ENCODE measurements at regions not wholly inside any gene's neighbourhood (a gene's known extent, or its start where the extent isn't known, plus 50 kb on each side); places are given as distances from the start of the nearest gene placed in this dataset.
"Not testable (repeated sequence)": the region's sequence is repeated elsewhere in the genome, so short reads cannot be mapped to it uniquely, and the experiment has no call there.

DNA sequence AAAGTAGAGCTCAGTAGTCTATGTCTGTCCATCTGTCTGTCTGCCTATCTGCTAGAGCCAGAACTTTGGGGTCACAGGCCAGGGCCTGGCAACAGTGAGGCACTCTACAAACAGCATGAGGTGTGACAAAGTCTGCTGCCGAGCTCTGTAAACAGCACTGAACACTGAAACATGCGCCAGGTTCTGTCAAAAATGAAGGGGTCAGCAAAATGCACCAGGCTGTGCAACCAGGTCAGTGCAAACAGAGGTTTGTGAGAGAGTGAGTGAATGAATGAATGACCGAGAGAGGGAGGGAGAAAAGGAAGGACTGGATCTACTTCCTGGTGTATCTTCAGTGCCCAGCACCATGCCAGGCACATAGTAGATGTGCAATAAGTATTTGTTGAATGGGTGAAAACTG lies 1957.8 kb downstream of the FOXD4L5 start:
- not testable (repeated sequence) for H3K4me2 ChIP-seq (ENCODE audit: low read length); H3K4me3 ChIP-seq (ENCODE audit: low read length); H3K36me3 ChIP-seq (ENCODE audit: insufficient read depth, low read length); H3K9me3 ChIP-seq (ENCODE audit: low read length); H3K79me2 ChIP-seq (replicated peaks; ENCODE audit: insufficient read depth, low read length); H3K27ac ChIP-seq (ENCODE audit: low read length); H3K27me3 ChIP-seq (ENCODE audit: insufficient read depth, low read depth, low read length); H4K20me1 ChIP-seq (ENCODE audit: insufficient read depth); H2AFZ ChIP-seq (ENCODE audit: low read depth, low read length); H3K9me2 ChIP-seq (ENCODE audit: insufficient read depth, low read length); H3K9ac ChIP-seq (ENCODE audit: low read length); H3F3A ChIP-seq (ENCODE audit: insufficient read depth, low read length, poor library complexity, severe bottlenecking)

DNA sequence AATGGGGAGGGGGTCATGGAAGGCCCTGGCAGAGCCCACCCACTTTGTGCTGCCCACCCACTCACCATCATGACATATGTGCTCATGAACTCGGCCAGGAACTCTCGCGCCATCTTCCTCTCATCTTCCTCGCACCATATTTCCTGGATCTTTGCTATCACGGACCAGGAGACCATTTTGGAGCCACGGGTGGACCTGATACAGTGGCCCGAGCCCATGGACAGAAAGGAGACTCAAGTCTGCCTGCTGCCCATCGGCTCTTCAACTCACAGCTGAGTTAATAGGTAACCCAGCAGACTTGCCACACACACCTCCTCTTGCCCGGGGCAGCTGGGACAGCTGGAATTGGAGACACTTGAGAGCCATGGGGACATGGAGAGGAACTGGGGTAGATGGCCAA lies 1958.3 kb downstream of the FOXD4L5 start:
- H3K9me3 ChIP-seq (ENCODE audit: low read length); H4K20me1 ChIP-seq (ENCODE audit: insufficient read depth); H3K27me3 ChIP-seq (ENCODE audit: insufficient read depth, low read depth, low read length); H3F3A ChIP-seq (ENCODE audit: insufficient read depth, low read length, poor library complexity, severe bottlenecking); H3K36me3 ChIP-seq (ENCODE audit: insufficient read depth, low read length); H3K9me2 ChIP-seq (ENCODE audit: insufficient read depth, low read length); H3K4me2 ChIP-seq (ENCODE audit: low read length); H3K4me3 ChIP-seq (ENCODE audit: low read length); H3K9ac ChIP-seq (ENCODE audit: low read length); H3K79me2 ChIP-seq (replicated peaks; ENCODE audit: insufficient read depth, low read length); H3K27ac ChIP-seq (ENCODE audit: low read length); H2AFZ ChIP-seq (ENCODE audit: low read depth, low read length): not testable (repeated sequence)

DNA sequence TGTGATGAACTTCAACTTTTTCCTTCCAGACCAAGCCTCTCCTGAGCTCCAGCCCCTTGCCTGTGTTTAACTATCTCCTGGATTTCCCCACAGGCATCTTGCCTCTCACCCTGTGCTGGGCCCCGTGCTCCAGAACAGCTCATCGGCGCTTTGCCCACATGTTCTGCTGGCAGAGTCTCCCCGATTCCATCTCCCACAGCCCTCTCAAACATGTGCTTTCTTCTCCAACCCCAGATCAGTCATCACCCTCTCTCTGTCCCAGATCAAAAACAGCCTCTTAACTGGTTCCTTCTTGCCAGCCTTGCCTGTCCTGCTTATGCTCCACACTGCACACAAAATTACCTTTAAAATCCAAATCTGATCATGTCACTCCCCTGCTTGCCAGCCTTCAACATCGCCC lies 1959.3 kb downstream of the FOXD4L5 start:
- not testable (repeated sequence) for H3K27me3 ChIP-seq (ENCODE audit: insufficient read depth, low read depth, low read length); H3K27ac ChIP-seq (ENCODE audit: low read length); H3F3A ChIP-seq (ENCODE audit: insufficient read depth, low read length, poor library complexity, severe bottlenecking); H2AFZ ChIP-seq (ENCODE audit: low read depth, low read length); H3K36me3 ChIP-seq (ENCODE audit: insufficient read depth, low read length); H3K4me3 ChIP-seq (ENCODE audit: low read length); H3K9ac ChIP-seq (ENCODE audit: low read length); H3K9me3 ChIP-seq (ENCODE audit: low read length); H3K79me2 ChIP-seq (replicated peaks; ENCODE audit: insufficient read depth, low read length); H4K20me1 ChIP-seq (ENCODE audit: insufficient read depth); H3K4me2 ChIP-seq (ENCODE audit: low read length); H3K9me2 ChIP-seq (ENCODE audit: insufficient read depth, low read length)

- H3K9me3 ChIP-seq (ENCODE audit: low read length); H3K27me3 ChIP-seq (ENCODE audit: insufficient read depth, low read depth, low read length); H3F3A ChIP-seq (ENCODE audit: insufficient read depth, low read length, poor library complexity, severe bottlenecking); H2AFZ ChIP-seq (ENCODE audit: low read depth, low read length); H3K4me2 ChIP-seq (ENCODE audit: low read length); H3K9me2 ChIP-seq (ENCODE audit: insufficient read depth, low read length); H3K4me3 ChIP-seq (ENCODE audit: low read length); H3K9ac ChIP-seq (ENCODE audit: low read length); H3K36me3 ChIP-seq (ENCODE audit: insufficient read depth, low read length); H3K79me2 ChIP-seq (replicated peaks; ENCODE audit: insufficient read depth, low read length); H4K20me1 ChIP-seq (ENCODE audit: insufficient read depth); H3K27ac ChIP-seq (ENCODE audit: low read length): not testable (repeated sequence)
Observed at GRCh38 chr9:63318093-63318492, 1966.9 kb downstream of the FOXD4L5 start.

DNA sequence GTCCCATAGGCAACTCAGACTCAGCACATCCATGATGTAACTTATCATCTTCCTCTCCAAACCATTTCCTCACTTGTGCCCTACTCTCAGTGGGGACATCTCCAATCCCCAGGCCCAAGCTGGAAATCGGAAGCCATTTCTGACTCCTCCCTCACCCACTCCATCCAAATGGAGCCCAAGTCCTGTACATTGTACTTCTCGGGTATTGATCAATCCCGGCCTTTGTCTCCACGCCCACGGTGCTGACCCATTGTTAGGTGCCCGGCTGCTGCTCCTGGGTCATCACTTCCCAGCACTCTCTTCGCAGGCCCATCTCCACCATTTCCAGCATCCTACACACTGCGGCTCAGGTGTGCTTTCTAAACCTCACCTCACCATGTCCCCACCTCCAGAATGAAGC lies 1969.6 kb downstream of the FOXD4L5 start:
- not testable (repeated sequence) for H3K9me3 ChIP-seq (ENCODE audit: low read length); H3K9ac ChIP-seq (ENCODE audit: low read length); H3K4me2 ChIP-seq (ENCODE audit: low read length); H3F3A ChIP-seq (ENCODE audit: insufficient read depth, low read length, poor library complexity, severe bottlenecking); H3K79me2 ChIP-seq (replicated peaks; ENCODE audit: insufficient read depth, low read length); H3K9me2 ChIP-seq (ENCODE audit: insufficient read depth, low read length); H4K20me1 ChIP-seq (ENCODE audit: insufficient read depth); H3K27ac ChIP-seq (ENCODE audit: low read length); H3K36me3 ChIP-seq (ENCODE audit: insufficient read depth, low read length); H3K4me3 ChIP-seq (ENCODE audit: low read length); H2AFZ ChIP-seq (ENCODE audit: low read depth, low read length); H3K27me3 ChIP-seq (ENCODE audit: insufficient read depth, low read depth, low read length)

- not testable (repeated sequence) for H3K36me3 ChIP-seq (ENCODE audit: insufficient read depth, low read length); H3K9ac ChIP-seq (ENCODE audit: low read length); H2AFZ ChIP-seq (ENCODE audit: low read depth, low read length); H4K20me1 ChIP-seq (ENCODE audit: insufficient read depth); H3K4me2 ChIP-seq (ENCODE audit: low read length); H3K9me2 ChIP-seq (ENCODE audit: insufficient read depth, low read length); H3K27me3 ChIP-seq (ENCODE audit: insufficient read depth, low read depth, low read length); H3K27ac ChIP-seq (ENCODE audit: low read length); H3K79me2 ChIP-seq (replicated peaks; ENCODE audit: insufficient read depth, low read length); H3F3A ChIP-seq (ENCODE audit: insufficient read depth, low read length, poor library complexity, severe bottlenecking); H3K9me3 ChIP-seq (ENCODE audit: low read length); H3K4me3 ChIP-seq (ENCODE audit: low read length)
Observed at GRCh38 chr9:63296848-63297247, 1988.2 kb downstream of the FOXD4L5 start.

DNA sequence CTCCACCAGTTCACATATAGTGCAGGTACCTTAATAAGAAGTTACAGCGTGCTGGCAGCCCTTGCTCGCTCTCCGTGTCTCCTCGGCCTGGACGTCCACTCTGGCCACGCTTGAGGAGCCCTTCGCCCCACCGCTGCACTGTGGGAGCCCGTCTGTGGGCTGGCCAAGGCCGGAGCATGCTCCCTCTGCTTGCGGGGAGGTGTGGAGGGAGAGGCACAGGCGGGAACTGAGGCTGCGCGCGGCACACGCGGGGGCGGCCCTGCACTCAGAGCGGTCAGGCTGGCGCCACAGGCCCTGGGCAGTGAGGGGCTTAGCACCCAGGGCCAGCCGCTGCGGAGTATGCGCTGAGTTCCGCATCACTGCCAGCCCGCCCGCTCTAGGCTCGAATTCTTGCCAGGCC lies 1988.6 kb downstream of the FOXD4L5 start:
- not testable (repeated sequence) for H3K9me2 ChIP-seq (ENCODE audit: insufficient read depth, low read length); H2AFZ ChIP-seq (ENCODE audit: low read depth, low read length); H3K27me3 ChIP-seq (ENCODE audit: insufficient read depth, low read depth, low read length); H3K4me2 ChIP-seq (ENCODE audit: low read length); H3K36me3 ChIP-seq (ENCODE audit: insufficient read depth, low read length); H3K9ac ChIP-seq (ENCODE audit: low read length); H3K4me3 ChIP-seq (ENCODE audit: low read length); H3K27ac ChIP-seq (ENCODE audit: low read length); H3K79me2 ChIP-seq (replicated peaks; ENCODE audit: insufficient read depth, low read length); H4K20me1 ChIP-seq (ENCODE audit: insufficient read depth); H3K9me3 ChIP-seq (ENCODE audit: low read length); H3F3A ChIP-seq (ENCODE audit: insufficient read depth, low read length, poor library complexity, severe bottlenecking)

GRCh38 chr9:63289971-63290370 lies 1995.0 kb downstream of the FOXD4L5 start:
- H3K36me3 ChIP-seq (ENCODE audit: insufficient read depth, low read length); H4K20me1 ChIP-seq (ENCODE audit: insufficient read depth); H3K4me2 ChIP-seq (ENCODE audit: low read length); H3K9me2 ChIP-seq (ENCODE audit: insufficient read depth, low read length); H3K27me3 ChIP-seq (ENCODE audit: insufficient read depth, low read depth, low read length); H3K9me3 ChIP-seq (ENCODE audit: low read length); H3K27ac ChIP-seq (ENCODE audit: low read length); H3F3A ChIP-seq (ENCODE audit: insufficient read depth, low read length, poor library complexity, severe bottlenecking); H3K4me3 ChIP-seq (ENCODE audit: low read length); H3K79me2 ChIP-seq (replicated peaks; ENCODE audit: insufficient read depth, low read length); H2AFZ ChIP-seq (ENCODE audit: low read depth, low read length); H3K9ac ChIP-seq (ENCODE audit: low read length): not testable (repeated sequence)
